Progenitor cell of endocrine pancreas (in vitro differentiated cells): ENCODE measurements at regions not wholly inside any gene's neighbourhood (a gene's known extent, or its start where the extent isn't known, plus 50 kb on each side); places are given as distances from the start of the nearest gene placed in this dataset.

Experiments used
- DNase-seq: peaks from one replicate; pipeline ENCODE4 v3.0.0; 2021; ENCODE audit warnings: low spot score; ENCODE audit not compliant: unreplicated experiment
- H3K27ac Mint-ChIP-seq: 2 replicates; pipeline ENCODE4 v1.8.0; 2021; ENCODE audit warnings: mild to moderate bottlenecking, moderate library complexity, mixed read lengths
- H3K27me3 Mint-ChIP-seq: 2 replicates; pipeline ENCODE4 v1.8.0; 2021; ENCODE audit warnings: mixed read lengths
- H3K36me3 Mint-ChIP-seq: 2 replicates; pipeline ENCODE4 v1.8.0; 2022; ENCODE audit warnings: mixed read lengths; ENCODE audit not compliant: insufficient read depth
- H3K4me1 Mint-ChIP-seq: 2 replicates; pipeline ENCODE4 v1.8.0; 2021; ENCODE audit warnings: low read depth, mixed read lengths
- H3K4me3 Mint-ChIP-seq: 2 replicates; pipeline ENCODE4 v1.8.0; 2021; ENCODE audit warnings: low read depth, mild to moderate bottlenecking, moderate library complexity, mixed read lengths
- H3K9me3 Mint-ChIP-seq: 2 replicates; pipeline ENCODE4 v1.8.0; 2021; ENCODE audit warnings: low read depth, mixed read lengths
- CTCF ChIP-seq: fragments of 200-600 bp; sonication (generic); IDR thresholded peaks from one replicate; pipeline ENCODE4 v1.5.0; 2021; ENCODE audit warnings: antibody characterized with exemption, mild to moderate bottlenecking; ENCODE audit not compliant: unreplicated experiment

- Mint-ChIP-seq H3K36me3 (no peaks in the 10 kb centered on the region), H3K9me3 (no peaks in the 10 kb centered on the region), H3K27ac (no peak overlapping the region), H3K4me1 (peaks cover 8% of the 10 kb centered on the region), H3K27me3 (no peaks in the 10 kb centered on the region), H3K4me3 (no peak overlapping the region)
- TF ChIP-seq CTCF: no peak
- no peak for DNase-seq
Measured at GRCh38 chr1:119222271-119222670, 81.8 kb upstream of the WARS2 start.

GRCh38 chr1:119225265-119225664 lies 84.8 kb upstream of the WARS2 start:
- Mint-ChIP-seq H3K4me3 (no peak overlapping the region), H3K27me3 (no peaks in the 10 kb centered on the region), H3K4me1 (peaks cover 18% of the 10 kb centered on the region), H3K27ac (no peak overlapping the region), H3K9me3 (no peaks in the 10 kb centered on the region), H3K36me3 (no peaks in the 10 kb centered on the region)
- no peak for TF ChIP-seq CTCF
- DNase-seq: no peak

- no peak for DNase-seq
- no peaks in the 10 kb centered on the region for H3K36me3 Mint-ChIP-seq
- no peaks in the 10 kb centered on the region for H3K9me3 Mint-ChIP-seq
- peak; percentile 19 for TF ChIP-seq CTCF
- no peak overlapping the region for H3K4me3 Mint-ChIP-seq
- peaks cover 18% of the 10 kb centered on the region for H3K4me1 Mint-ChIP-seq
- H3K27me3 Mint-ChIP-seq: no peaks in the 10 kb centered on the region
- H3K27ac Mint-ChIP-seq: no peak overlapping the region
Measured at GRCh38 chr1:119225831-119226230, 85.4 kb upstream of the WARS2 start.

- H3K4me1 Mint-ChIP-seq: peaks cover 18% of the 10 kb centered on the region
- H3K4me3 Mint-ChIP-seq: no peak overlapping the region
- DNase-seq: no peak
- no peaks in the 10 kb centered on the region for H3K9me3 Mint-ChIP-seq
- H3K27me3 Mint-ChIP-seq: no peaks in the 10 kb centered on the region
- no peak overlapping the region for H3K27ac Mint-ChIP-seq
- no peaks in the 10 kb centered on the region for H3K36me3 Mint-ChIP-seq
- no peak for TF ChIP-seq CTCF
Measured at GRCh38 chr1:119226321-119226720, 85.9 kb upstream of the WARS2 start.

GRCh38 chr1:119226913-119227312 lies 86.5 kb upstream of the WARS2 start:
- Mint-ChIP-seq H3K4me3 (no peak overlapping the region), H3K4me1 (peaks cover 18% of the 10 kb centered on the region), H3K27me3 (no peaks in the 10 kb centered on the region), H3K9me3 (no peaks in the 10 kb centered on the region), H3K27ac (peak overlapping the region; percentile 30), H3K36me3 (no peaks in the 10 kb centered on the region)
- no peak for DNase-seq
- TF ChIP-seq CTCF: no peak
